ENCODE measurements at regions not wholly inside any gene's neighbourhood (a gene's known extent, or its start where the extent isn't known, plus 50 kb on each side); places are given as distances from the start of the nearest gene placed in this dataset.

- Histone ChIP-seq H3K4me2 (ENCODE audit: insufficient read depth, insufficient read length, low read length) (no peak overlapping the region), H3K23me2 (ENCODE audit: insufficient read length, low read depth, low read length, poor library complexity, severe bottlenecking) (no peaks in the 10 kb centered on the region), H3K23ac (ENCODE audit: insufficient read length, low read depth, low read length) (no peak overlapping the region), H4K20me1 (ENCODE audit: control insufficient read depth, insufficient read depth, insufficient read length) (no peaks in the 10 kb centered on the region), H4K8ac (replicated peaks; ENCODE audit: insufficient read length, low read depth, low read length) (no peak overlapping the region), H4K5ac (ENCODE audit: insufficient read length, low read depth, low read length) (no peak overlapping the region), H2BK15ac (ENCODE audit: low read depth, low read length) (no peak overlapping the region), H3K14ac (ENCODE audit: insufficient read depth, low read length) (no peak overlapping the region), H3K18ac (ENCODE audit: insufficient read length, low read depth, low read length) (no peak overlapping the region), H2AK5ac (ENCODE audit: insufficient read length, low read length) (no peak overlapping the region), H3K27ac (ENCODE audit: insufficient read length, low read depth, low read length) (no peak overlapping the region), H4K91ac (ENCODE audit: insufficient read length, low read depth, low read length) (no peak overlapping the region), H2BK12ac (ENCODE audit: insufficient read length, low read depth, low read length) (no peak overlapping the region), H2BK20ac (ENCODE audit: low read depth, low read length, poor library complexity, severe bottlenecking) (no peak overlapping the region), H3K9me3 (ENCODE audit: control insufficient read depth, low read depth, low read length) (no peaks in the 10 kb centered on the region), H2BK120ac (ENCODE audit: low read depth, low read length, poor library complexity, severe bottlenecking) (no peak overlapping the region), H3K27me3 (ENCODE audit: insufficient read depth, low read length) (no peaks in the 10 kb centered on the region), H3K56ac (ENCODE audit: insufficient read length, low read depth, low read length) (no peak overlapping the region), H3K79me2 (ENCODE audit: insufficient read depth, low read length) (no peaks in the 10 kb centered on the region), H2AFZ (ENCODE audit: low read length) (no peak overlapping the region), H2BK5ac (ENCODE audit: insufficient read length, low read length) (no peak overlapping the region), H3K4me1 (ENCODE audit: insufficient read depth, low read length) (no peaks in the 10 kb centered on the region), H3K79me1 (ENCODE audit: insufficient read depth, low read depth, low read length, poor library complexity, severe bottlenecking) (no peaks in the 10 kb centered on the region), H3T11ph (ENCODE audit: low read length) (no peak overlapping the region), H3K4ac (ENCODE audit: low read depth, low read length) (no peak overlapping the region), H3K9ac (ENCODE audit: extremely low read depth, insufficient read length, low read length) (no peak overlapping the region)
- no peaks in the 10 kb centered on the region for H3K27me3 Mint-ChIP-seq (ENCODE audit: low read depth)
- no peaks in the 10 kb centered on the region for H3K9me3 Mint-ChIP-seq
- H3K36me3 Mint-ChIP-seq (ENCODE audit: insufficient read depth in 1 of 3, low read depth in 3 of 3) = no peaks in the 10 kb centered on the region
- no peak for TF ChIP-seq CTCF (conservative IDR thresholded peaks at IDR 0.05)
- DNase-seq = no peak
- no peak overlapping the region for H3K4me3 Mint-ChIP-seq
- no peak overlapping the region for H3K27ac Mint-ChIP-seq
- peaks cover 14 to 17% of the 10 kb centered on the region in 2 experiments for H3K4me1 Mint-ChIP-seq
Observed at GRCh38 chr9:119483153-119483552, 113.9 kb upstream of the BRINP1 start.

Measured in H9 (cell line).